HG02610 (cell line): ENCODE measurements at regions not wholly inside any gene's neighbourhood (a gene's known extent, or its start where the extent isn't known, plus 50 kb on each side); places are given as distances from the start of the nearest gene placed in this dataset.
"Not testable (repeated sequence)": the region's sequence is repeated elsewhere in the genome, so short reads cannot be mapped to it uniquely, and the experiment has no call there.

ENCODE experiments used
- ATAC-seq: cut with Tn5 transposase; IDR thresholded peaks from one replicate; pipeline ENCODE4 v1.9.1; 2021; ENCODE audit warnings: mild to moderate bottlenecking, moderate library complexity; ENCODE audit not compliant: unreplicated experiment

GRCh38 chr6:121682666-121683065, 247.2 kb downstream of the GJA1 start:
- no peak for ATAC-seq

DNA sequence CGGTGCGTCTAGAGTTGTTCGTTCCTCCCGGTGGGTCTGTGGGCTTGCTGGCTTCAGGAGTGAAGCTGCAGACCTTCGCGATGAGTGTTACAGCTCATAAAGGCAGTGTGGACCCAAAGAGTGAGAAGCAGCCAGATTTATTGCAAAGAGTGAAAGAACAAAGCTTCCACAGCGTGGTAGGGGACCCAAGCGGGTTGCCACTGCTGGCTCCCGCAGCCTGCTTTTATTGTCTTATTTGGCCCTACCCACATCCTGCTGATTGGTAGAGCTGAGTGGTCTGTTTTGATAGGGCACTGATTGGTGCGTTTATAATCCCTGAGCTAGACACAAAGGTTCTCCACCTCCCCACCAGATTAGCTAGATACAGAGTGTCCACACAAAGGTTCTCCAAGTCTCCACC, 250.4 kb downstream of the GJA1 start:
- ATAC-seq = not testable (repeated sequence)

DNA sequence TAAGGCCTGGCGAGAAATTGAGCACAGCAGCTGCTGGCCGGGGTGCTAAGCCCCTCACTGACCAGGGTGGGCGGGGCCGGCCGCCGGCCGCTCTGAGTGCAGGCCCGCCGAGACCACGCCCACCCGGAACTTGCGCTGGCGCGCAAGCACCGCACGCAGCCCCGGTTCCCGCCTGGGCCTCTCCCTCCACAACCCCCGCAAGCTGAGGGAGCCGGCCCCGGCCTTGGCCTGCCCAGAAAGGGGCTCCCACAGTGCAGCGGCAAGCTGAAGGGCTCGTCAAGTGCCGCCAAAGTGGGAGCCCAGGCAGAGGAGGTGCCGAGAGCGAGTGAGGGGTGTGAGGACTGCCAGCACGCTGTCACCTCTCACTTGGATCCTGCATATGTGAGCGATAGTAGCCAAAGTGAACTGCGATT, 251.2 kb downstream of the GJA1 start:
- no peak for ATAC-seq

DNA sequence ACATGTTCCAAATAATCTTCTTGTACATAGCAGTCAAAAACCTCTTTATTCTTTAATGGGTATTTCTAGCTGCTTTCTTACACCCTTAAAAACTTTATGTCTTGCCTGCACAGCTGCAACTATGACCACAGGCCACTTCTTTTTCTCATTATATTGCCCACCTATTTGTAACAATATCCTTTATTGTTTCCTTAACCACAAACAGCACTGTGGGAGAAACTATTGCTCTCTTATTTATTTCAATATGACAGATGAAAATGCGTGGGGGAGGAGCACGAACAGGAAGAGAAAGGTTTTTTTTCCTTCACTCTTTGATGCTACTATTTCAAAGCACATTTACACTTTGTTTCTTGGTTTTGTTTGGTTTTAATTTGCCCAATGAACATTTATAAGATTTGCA, 253.5 kb downstream of the GJA1 start:
- no peak for ATAC-seq

GRCh38 chr6:121691126-121691551, 255.7 kb downstream of the GJA1 start:
- ATAC-seq = no peak

DNA sequence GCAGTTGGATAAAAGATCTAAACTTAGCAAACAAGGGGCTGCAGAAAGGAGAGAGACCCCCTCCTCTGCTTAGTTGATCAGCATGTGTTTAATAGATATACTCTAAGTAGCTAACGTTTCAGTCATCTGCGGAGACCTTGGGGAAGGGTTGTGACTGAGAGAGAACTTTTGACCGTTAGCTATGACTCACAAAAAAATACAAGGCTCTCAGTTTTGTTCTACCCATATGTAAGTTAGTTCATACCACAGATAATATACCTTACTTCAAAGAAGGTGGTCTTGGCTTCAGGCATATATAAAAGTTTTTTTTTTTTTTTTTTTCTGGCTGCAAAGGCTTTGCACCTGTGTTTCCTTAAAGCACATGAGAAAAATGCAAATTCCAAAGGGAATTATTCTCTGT, 258.9 kb downstream of the GJA1 start:
- ATAC-seq = no peak

GRCh38 chr6:121694801-121695251, 259.4 kb downstream of the GJA1 start:
- ATAC-seq = no peak

- no peak for ATAC-seq
Observed at GRCh38 chr6:121695329-121695728, 259.9 kb downstream of the GJA1 start.

- ATAC-seq = no peak
Observed at GRCh38 chr6:121697921-121698320, 262.5 kb downstream of the GJA1 start.

DNA sequence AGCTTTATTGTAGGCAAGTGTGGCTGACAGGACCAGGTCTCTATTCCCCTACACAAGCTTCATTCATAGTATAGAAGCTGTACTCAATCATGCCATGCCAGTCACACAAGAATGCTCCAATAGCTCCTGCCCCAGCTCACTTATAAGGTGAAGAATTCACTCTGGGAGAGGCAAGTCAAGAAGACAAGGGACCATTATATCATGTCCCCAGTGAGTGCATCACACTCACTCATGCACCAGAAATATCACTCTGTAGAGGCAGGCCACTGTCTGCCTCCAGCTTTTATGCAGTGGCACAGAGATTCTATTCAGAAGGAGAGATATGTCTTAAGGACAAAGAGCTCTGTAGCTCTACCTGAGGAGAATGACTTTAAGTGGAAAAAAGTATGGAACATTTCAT, 263.2 kb downstream of the GJA1 start:
- no peak for ATAC-seq

DNA sequence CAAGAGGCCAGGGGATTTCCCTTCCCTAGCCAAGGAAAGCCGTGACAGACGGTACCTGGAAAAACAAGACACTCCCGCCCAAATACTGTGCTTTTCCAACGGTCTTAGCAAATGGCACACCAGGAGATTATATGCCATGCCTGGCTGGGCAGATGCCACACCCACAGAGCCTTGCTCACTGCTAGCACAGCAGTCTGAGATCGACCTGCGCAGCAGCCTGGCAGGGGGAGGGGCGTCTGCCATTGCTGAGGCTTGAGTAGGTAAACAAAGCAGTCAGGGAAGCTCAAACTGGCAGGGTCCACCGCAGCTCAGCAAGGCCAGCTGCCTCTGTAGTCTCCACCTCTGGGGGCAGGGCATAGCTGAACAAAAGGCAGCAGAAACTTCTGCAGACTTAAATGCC, 267.7 kb downstream of the GJA1 start:
- ATAC-seq = not testable (repeated sequence)

DNA sequence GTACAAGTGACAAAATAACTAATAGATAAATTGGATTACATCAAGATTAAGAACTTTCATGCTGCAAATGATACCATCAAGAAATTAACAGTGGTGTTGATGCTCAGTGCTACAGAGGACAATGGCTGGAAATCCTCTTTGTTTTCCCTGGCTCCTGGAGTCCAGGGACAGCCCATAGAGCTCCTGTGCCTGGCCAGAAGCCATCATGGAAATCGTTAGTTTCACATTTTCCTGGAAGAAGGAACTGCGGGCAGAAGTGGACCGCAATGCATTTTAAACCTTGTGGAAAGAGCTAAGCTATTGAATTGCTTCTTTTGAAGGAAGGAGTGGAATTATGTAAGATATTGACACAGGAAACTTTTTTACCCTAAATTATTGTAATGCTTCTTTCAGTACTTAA, 276.0 kb downstream of the GJA1 start:
- no peak for ATAC-seq

DNA sequence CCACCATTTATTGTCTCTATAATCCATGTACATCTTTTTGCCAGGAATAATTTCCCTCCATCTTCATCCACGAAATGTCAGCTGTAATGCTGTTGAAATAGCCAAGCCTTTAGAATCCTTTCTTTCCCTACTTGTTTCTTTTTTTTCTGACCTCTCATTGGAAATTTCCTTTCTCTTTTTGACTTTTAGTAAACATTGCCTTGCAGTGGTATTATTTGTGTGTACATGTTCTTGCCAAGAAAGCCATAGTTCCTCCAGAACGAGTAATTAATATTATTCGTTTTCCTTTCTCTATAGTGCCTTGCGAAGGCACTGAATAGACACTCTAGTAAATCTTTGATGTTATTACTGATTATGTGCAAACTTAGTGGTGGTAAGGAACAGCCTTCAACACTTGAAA, 282.2 kb downstream of the GJA1 start:
- ATAC-seq = no peak

- not testable (repeated sequence) for ATAC-seq
Observed at GRCh38 chr6:121720867-121721266, 285.4 kb downstream of the GJA1 start.

DNA sequence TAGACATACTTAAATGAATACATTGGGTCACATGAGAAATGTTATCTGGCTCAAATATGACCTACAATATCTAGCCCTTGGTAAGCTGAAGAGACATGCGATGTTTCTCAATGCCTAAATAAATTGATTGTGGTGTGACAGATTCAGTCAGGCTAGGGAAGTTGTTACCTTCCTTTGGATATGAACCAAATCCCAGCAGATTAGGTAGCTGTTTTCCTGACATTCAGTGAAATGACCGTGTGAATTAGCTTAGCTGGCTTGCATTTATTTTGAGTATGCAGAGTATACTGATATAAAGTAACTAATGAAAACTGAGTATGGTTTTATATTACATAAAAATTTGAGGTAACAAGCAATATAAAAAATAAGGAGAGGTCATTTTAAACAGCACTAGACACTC, 288.2 kb downstream of the GJA1 start:
- ATAC-seq = no peak

DNA sequence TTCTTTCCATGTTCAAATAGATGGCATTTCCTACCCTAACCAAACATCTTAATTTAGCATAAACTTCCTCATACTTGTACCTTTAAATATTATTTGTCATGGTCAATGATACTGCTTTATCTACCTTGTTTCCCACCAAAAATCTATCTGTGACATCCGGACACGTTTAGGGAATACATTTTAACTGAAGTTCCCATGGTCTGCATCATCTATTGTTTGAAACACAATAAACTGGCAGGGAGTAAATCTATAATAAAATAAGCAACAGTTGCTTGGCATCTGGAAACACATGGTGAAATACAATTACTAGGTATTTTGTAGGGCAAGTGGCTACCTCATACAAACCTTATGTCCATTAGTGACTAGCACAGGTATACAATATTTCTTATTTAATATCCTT, 289.1 kb downstream of the GJA1 start:
- no peak for ATAC-seq

GRCh38 chr6:121726596-121726995, 291.1 kb downstream of the GJA1 start:
- no peak for ATAC-seq

DNA sequence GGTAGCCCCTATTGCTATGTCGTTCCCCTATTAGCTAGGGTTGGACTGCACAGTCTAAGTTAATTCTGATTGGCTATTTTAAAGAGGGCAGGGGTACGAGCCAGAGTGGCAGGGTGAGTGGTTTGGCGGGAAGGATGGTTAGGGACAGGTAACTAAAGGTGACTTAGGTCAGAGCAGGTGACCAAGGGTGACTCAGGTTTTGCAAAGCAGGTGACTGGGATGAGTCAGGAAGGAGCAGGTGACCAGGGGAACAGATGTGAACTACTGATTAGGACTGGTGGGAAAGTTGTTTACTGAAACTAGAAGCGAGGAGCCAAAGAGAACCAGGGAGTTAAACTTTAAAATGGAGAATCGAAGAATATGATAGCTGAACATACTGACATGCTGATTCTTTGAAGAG, 295.2 kb downstream of the GJA1 start:
- ATAC-seq = no peak

DNA sequence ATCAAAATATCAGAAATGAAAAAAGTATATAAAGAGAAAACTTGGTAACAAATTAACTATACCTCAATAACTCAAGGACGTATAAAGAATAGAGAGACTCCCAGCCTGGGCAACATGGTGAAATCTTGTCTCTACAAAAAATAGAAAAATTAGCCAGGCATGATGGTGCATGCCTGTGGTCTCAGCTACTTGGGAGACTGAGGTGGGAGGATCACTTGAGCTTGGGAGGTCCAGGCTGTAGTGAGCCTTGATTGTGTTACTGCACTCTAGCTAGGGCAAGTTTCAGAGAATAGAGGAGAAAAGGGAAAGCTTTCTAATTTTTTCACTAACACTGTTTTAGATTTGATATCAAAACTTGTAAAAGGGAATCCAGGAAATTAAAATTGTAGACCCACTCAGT, 295.9 kb downstream of the GJA1 start:
- ATAC-seq = no peak

- no peak for ATAC-seq
Observed at GRCh38 chr6:121732641-121733040, 297.2 kb downstream of the GJA1 start.

GRCh38 chr6:121733234-121733633, 297.8 kb downstream of the GJA1 start:
- no peak for ATAC-seq

GRCh38 chr6:121740188-121740587, 304.7 kb downstream of the GJA1 start:
- ATAC-seq = not testable (repeated sequence)

- ATAC-seq = no peak
Observed at GRCh38 chr6:121743691-121744090, 308.2 kb downstream of the GJA1 start.

GRCh38 chr6:121748376-121748775, 312.9 kb downstream of the GJA1 start:
- no peak for ATAC-seq
